Epithelial cell of proximal tubule (primary cell): ENCODE measurements at regions not wholly inside any gene's neighbourhood (a gene's known extent, or its start where the extent isn't known, plus 50 kb on each side); places are given as distances from the start of the nearest gene placed in this dataset.
A peak's percentile ranks its signal among the peaks of the same experiment; 100 is the strongest.
"Not testable (repeated sequence)": the region's sequence is repeated elsewhere in the genome, so short reads cannot be mapped to it uniquely, and the experiment has no call there.

ENCODE experiments used
- DNase-seq: peaks from one replicate; pipeline ENCODE4 v3.0.0-alpha.2; 2011; ENCODE audit warnings: low read depth
- H3K4me3 ChIP-seq: 2 replicates; pipeline ENCODE4 v1.5.1; 2011; ENCODE audit warnings: low read depth, mild to moderate bottlenecking, low read length
- TF ChIP-seq, protein P1 (sequence below): conservative IDR thresholded peaks from 2 replicates; pipeline ENCODE4 v1.5.1; 2012; ENCODE audit warnings: low read depth, mild to moderate bottlenecking, low read length

DNA sequence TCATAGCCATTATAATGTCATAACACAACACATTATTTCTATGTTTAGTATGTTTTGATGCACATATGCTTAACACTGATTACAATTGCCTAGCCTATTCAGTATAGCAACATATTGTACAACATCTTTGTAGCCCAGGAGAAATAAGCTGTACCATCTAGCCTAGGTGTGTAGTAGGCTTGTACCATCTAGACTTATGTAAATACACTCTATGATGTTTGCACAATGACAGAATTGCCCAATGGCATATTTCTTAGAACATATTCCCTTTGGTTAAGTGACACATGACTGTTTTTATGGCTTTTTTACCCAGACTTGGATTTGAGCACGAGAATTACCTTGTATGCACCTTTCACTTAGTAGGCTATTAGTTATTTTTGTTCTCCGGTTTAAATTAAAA, 64.5 kb upstream of the HIVEP1 start:
- TF ChIP-seq, protein P1, sequence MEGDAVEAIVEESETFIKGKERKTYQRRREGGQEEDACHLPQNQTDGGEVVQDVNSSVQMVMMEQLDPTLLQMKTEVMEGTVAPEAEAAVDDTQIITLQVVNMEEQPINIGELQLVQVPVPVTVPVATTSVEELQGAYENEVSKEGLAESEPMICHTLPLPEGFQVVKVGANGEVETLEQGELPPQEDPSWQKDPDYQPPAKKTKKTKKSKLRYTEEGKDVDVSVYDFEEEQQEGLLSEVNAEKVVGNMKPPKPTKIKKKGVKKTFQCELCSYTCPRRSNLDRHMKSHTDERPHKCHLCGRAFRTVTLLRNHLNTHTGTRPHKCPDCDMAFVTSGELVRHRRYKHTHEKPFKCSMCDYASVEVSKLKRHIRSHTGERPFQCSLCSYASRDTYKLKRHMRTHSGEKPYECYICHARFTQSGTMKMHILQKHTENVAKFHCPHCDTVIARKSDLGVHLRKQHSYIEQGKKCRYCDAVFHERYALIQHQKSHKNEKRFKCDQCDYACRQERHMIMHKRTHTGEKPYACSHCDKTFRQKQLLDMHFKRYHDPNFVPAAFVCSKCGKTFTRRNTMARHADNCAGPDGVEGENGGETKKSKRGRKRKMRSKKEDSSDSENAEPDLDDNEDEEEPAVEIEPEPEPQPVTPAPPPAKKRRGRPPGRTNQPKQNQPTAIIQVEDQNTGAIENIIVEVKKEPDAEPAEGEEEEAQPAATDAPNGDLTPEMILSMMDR = no peak
- no peak overlapping the region for H3K4me3 ChIP-seq
- DNase-seq = no peak

DNA sequence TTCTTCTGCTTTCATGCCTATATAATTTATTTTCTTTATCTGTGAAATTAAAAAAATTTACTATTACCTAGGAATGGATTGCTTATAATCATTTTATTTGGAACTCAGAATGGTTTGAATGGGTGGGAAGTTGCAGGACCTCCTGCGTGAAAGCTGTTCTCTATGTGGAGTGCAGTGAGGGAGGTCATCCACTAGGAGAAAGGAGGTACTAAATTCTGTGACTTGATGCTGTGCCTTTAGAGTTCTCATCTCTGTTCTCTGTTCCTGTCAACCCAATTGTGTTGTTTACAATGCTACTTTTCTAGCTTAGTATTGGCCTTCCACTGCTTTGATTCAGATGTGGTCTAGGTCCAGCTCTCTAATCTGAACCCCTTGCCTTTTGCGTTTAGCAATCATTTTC, 65.0 kb upstream of the HIVEP1 start:
- TF ChIP-seq, protein P1 = peak; percentile 31
- no peak overlapping the region for H3K4me3 ChIP-seq
- no peak for DNase-seq

DNA sequence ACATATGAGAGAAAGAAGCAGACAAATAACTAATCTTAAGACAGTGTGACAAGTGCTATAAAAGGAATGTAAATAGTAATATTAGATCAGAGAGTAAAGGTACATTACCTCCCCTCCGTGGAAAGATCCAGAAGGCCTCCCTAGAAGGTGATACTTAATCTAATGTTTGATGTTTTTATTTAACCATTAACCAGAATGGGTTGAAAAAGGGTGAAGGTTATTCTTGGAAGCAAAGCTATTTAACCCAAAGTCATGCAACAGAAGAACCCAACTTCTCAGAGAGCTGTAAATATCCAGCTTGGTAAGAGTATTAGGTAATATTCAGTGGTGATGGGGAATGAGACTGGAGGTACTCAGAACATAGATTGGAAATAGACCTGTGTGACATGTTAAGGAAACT, 68.0 kb upstream of the HIVEP1 start:
- no peak overlapping the region for H3K4me3 ChIP-seq
- DNase-seq = no peak
- TF ChIP-seq, protein P1 = no peak

DNA sequence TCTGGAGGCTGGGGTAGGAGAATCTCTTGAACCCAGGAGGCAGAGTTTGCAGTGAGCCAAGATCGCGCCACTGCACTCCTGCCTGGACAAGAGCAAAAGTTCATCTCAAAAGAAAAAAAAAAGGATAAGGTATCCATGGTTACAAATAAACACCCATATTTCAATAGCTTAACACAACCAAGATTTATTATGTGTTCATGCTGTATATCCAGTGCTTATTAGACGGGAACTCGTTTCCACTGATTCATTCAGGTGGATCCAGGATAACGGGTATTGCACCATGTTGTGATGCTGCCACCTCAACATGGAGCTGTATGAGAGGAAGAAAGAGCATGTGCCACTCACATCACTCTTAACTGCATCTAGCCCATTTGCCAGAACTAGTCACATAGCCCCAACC, 69.1 kb upstream of the HIVEP1 start:
- DNase-seq = no peak
- TF ChIP-seq, protein P1 = no peak
- H3K4me3 ChIP-seq = no peak overlapping the region

DNA sequence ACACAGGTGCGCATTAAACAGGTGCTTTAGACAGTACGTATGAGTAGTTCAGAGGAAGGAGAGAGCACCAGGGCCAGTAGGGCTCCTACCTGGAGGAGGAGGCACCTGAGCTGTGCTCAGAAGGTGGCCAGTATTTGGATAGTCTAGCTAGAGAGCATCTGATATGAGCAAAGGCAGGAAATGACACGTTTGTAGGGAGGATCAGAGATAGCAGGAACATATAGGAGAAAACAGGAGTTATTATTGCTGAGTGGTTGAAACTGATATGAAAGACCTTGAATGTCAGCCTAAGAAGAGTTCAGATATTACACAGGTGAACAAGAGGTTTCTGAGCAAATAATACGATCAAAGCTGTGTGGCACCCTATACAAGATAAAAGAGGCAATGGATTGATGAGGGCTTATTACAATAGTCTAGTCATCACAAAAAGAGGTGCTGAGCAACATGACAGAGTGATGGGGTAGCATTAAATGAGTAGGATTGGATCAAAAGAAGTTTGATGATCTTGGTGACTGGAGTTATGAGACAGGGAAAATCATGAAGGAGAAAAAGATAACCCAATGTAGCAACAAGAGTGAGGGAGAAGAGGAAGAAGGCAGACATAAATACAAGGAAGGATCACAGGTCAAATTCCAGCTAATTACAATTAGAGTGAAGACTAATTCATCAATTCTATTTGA, 69.8 kb upstream of the HIVEP1 start:
- no peak overlapping the region for H3K4me3 ChIP-seq
- TF ChIP-seq, protein P1 = no peak
- no peak for DNase-seq

DNA sequence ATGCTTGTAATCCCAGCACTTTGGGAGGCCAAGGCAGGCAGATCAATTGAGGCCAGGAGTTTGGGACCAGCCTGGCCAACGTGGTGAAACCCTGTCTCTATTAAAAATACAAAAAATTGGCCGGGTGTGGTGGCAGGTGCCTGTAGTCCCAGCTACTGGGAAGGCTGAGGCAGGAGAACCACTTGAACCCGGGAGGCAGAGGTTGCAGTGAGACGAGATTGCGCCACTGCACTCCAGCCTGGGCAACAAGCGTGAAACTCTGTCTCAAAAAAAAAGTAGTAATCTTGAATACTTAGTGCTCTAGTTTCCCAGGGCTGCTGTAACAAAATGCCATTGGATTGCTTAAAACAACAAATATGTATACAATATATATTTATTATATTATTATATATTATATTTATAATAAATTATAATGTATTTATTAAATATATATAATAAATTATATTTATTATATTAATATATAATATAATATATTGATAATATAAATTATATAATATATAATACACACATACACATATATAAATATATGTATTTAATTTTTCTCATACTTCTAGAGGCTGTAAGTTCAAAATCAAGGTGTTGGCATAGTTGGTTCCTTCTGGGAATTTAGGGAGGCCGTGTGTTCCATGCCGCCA, 71.5 kb upstream of the HIVEP1 start:
- not testable (repeated sequence) for DNase-seq, H3K4me3 ChIP-seq

DNA sequence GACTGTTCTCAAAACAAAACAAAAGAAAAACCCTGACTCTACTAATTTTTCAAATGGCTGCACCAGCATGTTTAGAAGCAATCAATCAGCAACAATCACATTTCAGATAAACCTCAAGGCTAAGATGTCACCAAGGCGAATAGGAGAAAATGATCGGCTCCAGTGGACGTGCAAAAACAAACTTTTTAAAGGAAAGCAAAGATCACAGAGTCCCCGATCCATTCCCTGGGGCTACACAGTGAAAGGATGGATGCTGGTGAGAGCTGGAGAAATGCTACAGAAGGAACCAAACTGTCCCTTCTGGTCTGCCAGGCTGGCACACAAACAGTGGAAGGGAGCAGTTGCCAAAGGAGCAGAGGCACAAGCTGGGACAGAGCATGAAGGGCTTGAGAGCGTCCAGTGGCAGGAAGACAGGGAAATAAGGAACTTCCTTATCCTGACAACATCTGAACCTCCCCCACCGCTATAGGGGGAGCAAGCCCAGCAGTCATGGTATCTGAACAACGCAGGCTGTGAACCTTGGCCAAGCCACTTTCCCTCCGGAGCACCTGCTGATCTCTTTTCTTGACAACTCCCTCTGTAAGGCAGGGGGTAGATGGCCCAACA, 73.7 kb upstream of the HIVEP1 start:
- no peak for DNase-seq
- H3K4me3 ChIP-seq = no peak overlapping the region
- TF ChIP-seq, protein P1 = no peak
